Transverse colon (tissue), 4 donors: ENCODE measurements at regions not wholly inside any gene's neighbourhood (a gene's known extent, or its start where the extent isn't known, plus 50 kb on each side); places are given as distances from the start of the nearest gene placed in this dataset.

Source experiments
- DNase-seq: peaks from one replicate; pipeline ENCODE4 v3.0.0-alpha.2; 2019
- H3K27ac ChIP-seq, 4 donors: fragments of 200-600 bp; sonication (generic); 2 replicates each; pipeline ENCODE4 v1.5.1; 2016 to 2018; ENCODE audit warnings: inconsistent platforms in 4 of 4
- H3K27me3 ChIP-seq: fragments of 200-600 bp; sonication (generic); 2 replicates; pipeline ENCODE4 v1.5.1; 2017; ENCODE audit warnings: inconsistent platforms
- H3K36me3 ChIP-seq, 4 donors: fragments of 200-600 bp; sonication (generic); 2 replicates each; pipeline ENCODE4 v1.5.1; 2017 to 2019; ENCODE audit warnings: inconsistent platforms in 4 of 4
- H3K4me1 ChIP-seq, 4 donors: fragments of 200-600 bp; sonication (generic); 2 replicates each; pipeline ENCODE4 v1.5.1; 2017 to 2020; ENCODE audit warnings: inconsistent platforms in 4 of 4
- H3K4me3 ChIP-seq, 4 donors: fragments of 200-600 bp; sonication (generic); 1 replicate in 1 of 4; 2 replicates in 3 of 4; pipeline versions ENCODE4 v1.5.1 to v1.6.1; 2017 to 2019; ENCODE audit warnings: inconsistent platforms in 4 of 4
- H3K9me3 ChIP-seq, 2 donors: fragments of 200-600 bp; sonication (generic); 2 replicates each; pipeline ENCODE4 v1.5.1; 2017 to 2019; ENCODE audit warnings: inconsistent platforms in 2 of 2
- CTCF ChIP-seq, 5 experiments: fragments of 200-600 bp in 3 of 5; fragments of 450-650 bp in 2 of 5; sonication (generic) in 3 of 5; IDR thresholded peaks; 1 replicate in 2 of 5; 2 replicates in 3 of 5; pipeline ENCODE4 v1.5.1; 2016 to 2017; ENCODE audit warnings: antibody characterized with exemption in 5 of 5, inconsistent platforms in 3 of 5, mild to moderate bottlenecking in 2 of 5, moderate library complexity in 1 of 5
- EP300 ChIP-seq: sonication (generic); formaldehyde crosslinking; IDR thresholded peaks from one replicate; pipeline ENCODE4 v1.6.1; 2017; ENCODE audit warnings: antibody characterized with exemption, low read depth
- POLR2A ChIP-seq: fragments of 450-650 bp; IDR thresholded peaks from one replicate; pipeline ENCODE4 v1.6.1; 2016; ENCODE audit warnings: antibody characterized with exemption, mild to moderate bottlenecking, moderate library complexity
- POLR2AphosphoS5 ChIP-seq, 3 donors: sonication (generic); formaldehyde crosslinking; IDR thresholded peaks; one replicate each; pipeline ENCODE4 v1.6.1; 2016; ENCODE audit warnings: antibody characterized with exemption in 3 of 3
- WGBS, 2 donors: methylation state at CpG; one replicate each; pipeline ENCODE4 v1.1.5; 2018; ENCODE audit warnings: low coverage in 1 of 2; 5-methylcytosine and 5-hydroxymethylcytosine counted together
- in situ Hi-C, 4 donors: fragments of 200-750 bp; cut with MboI; loops; one replicate each; pipeline versions ENCODE4 v1.15.0 to v1.15.1; 2017; ENCODE audit warnings: low sequenced_read_pairs in 3 of 4, low pct_ligation_motif_present in 1 of 4, low pct_unique_long_range_greater_than_20kb in 1 of 4
- intact Hi-C: fragments of 100-400 bp; cut with DNase I; formaldehyde crosslinking; loops from one replicate; pipeline ENCODE4 v1.15.1; 2023; ENCODE audit warnings: low total_unique reads

- in situ Hi-C loops (no loop called here), intact Hi-C loops (no loop called here)
- Histone ChIP-seq H3K27ac (no peak overlapping the region), H3K4me3 (no peak overlapping the region), H3K27me3 (no peaks in the 10 kb centered on the region), H3K4me1 (no peaks in the 10 kb centered on the region), H3K9me3 (no peaks in the 10 kb centered on the region), H3K36me3 (no peaks in the 10 kb centered on the region)
- whole genome bisulfite sequencing, 2 donors, result 79 to 80% methylated on average over 1 of the region's 1 CpG
- TF ChIP-seq POLR2AphosphoS5 (IDR thresholded peaks at IDR 0.05), result no peak
- no peak for TF ChIP-seq CTCF (IDR thresholded peaks at IDR 0.05)
- TF ChIP-seq POLR2A, result no peak
- TF ChIP-seq EP300, result no peak
- no peak for DNase-seq
These were observed 378.8 kb upstream of the ETAA1 start for GRCh38 chr2:67018301-67018700.

- TF ChIP-seq EP300, result no peak
- TF ChIP-seq POLR2AphosphoS5 (IDR thresholded peaks at IDR 0.05), result no peak
- TF ChIP-seq CTCF (IDR thresholded peaks at IDR 0.05), result no peak
- no peak for TF ChIP-seq POLR2A
- Histone ChIP-seq H3K4me3 (no peak overlapping the region), H3K4me1 (no peaks in the 10 kb centered on the region), H3K27me3 (peaks cover 19% of the 10 kb centered on the region), H3K36me3 (no peaks in the 10 kb centered on the region), H3K9me3 (no peaks in the 10 kb centered on the region), H3K27ac (no peak overlapping the region)
- 55 to 57% methylated on average over 2 of the region's 2 CpGs for WGBS, 2 donors
- no peak for DNase-seq
- in situ Hi-C loops (no loop called here), intact Hi-C loops (no loop called here)
These were observed 365.1 kb upstream of the ETAA1 start for GRCh38 chr2:67032076-67032475.

GRCh38 chr2:67036444-67036843 is 360.7 kb upstream of the ETAA1 start:
- H3K4me3 ChIP-seq, result no peak overlapping the region
- H3K36me3 ChIP-seq, result no peaks in the 10 kb centered on the region
- in situ Hi-C loops, result no loop called here
- H3K9me3 ChIP-seq, result no peaks in the 10 kb centered on the region
- peaks cover 19% of the 10 kb centered on the region for H3K27me3 ChIP-seq
- TF ChIP-seq POLR2AphosphoS5 (IDR thresholded peaks at IDR 0.05), result no peak
- no peak for TF ChIP-seq EP300
- TF ChIP-seq CTCF (IDR thresholded peaks at IDR 0.05), result no peak
- no peak for TF ChIP-seq POLR2A
- H3K27ac ChIP-seq, result no peak overlapping the region
- WGBS, 2 donors, result 86 to 88% methylated on average over 4 to 5 of the region's 5 CpGs
- peaks cover 0 to 10% (median 0%) of the 10 kb centered on the region in 4 donors for H3K4me1 ChIP-seq
- no peak for DNase-seq
- intact Hi-C loops, result no loop called here

GRCh38 chr2:67037655-67038054 is 359.5 kb upstream of the ETAA1 start:
- no peak for DNase-seq
- intact Hi-C loops, result no loop called here
- in situ Hi-C loops, result no loop called here
- WGBS, 2 donors, result 50 to 84% methylated on average over 2 to 8 of the region's 8 CpGs
- Histone ChIP-seq H3K4me3 (no peak overlapping the region), H3K4me1 (peaks cover 0 to 10% (median 0%) of the 10 kb centered on the region in 4 donors), H3K36me3 (no peaks in the 10 kb centered on the region), H3K27me3 (peaks cover 19% of the 10 kb centered on the region), H3K9me3 (no peaks in the 10 kb centered on the region), H3K27ac (no peak overlapping the region)
- TF ChIP-seq POLR2AphosphoS5 (IDR thresholded peaks at IDR 0.05), result no peak
- no peak for TF ChIP-seq EP300
- no peak for TF ChIP-seq POLR2A
- TF ChIP-seq CTCF (IDR thresholded peaks at IDR 0.05), result no peak
